ENCODE measurements at regions not wholly inside any gene's neighbourhood (a gene's known extent, or its start where the extent isn't known, plus 50 kb on each side); places are given as distances from the start of the nearest gene placed in this dataset.

GRCh38 chr3:189498995-189499704 is 132.0 kb upstream of the TP63 start:
- WGBS, 2 donors = 69 to 74% methylated on average over 4 of the region's 4 CpGs
- no peak for TF ChIP-seq CTCF (IDR thresholded peaks at IDR 0.05)
- intact Hi-C loops (cut with DNase I) = no loop called here

GRCh38 chr3:189500299-189500698 is 130.9 kb upstream of the TP63 start:
- WGBS, 2 donors = 94% methylated on average over 4 of the region's 4 CpGs
- no peak for ATAC-seq

More at GRCh38 chr3:189498995-189499704, 132.0 kb upstream of the TP63 start:
- DNase-seq (no peak), ATAC-seq (no peak)
- no peaks in the 10 kb centered on the region for H3K27me3 ChIP-seq
- H3K9me3 ChIP-seq = peaks cover 0 to 4% (median 0%) of the 10 kb centered on the region in 11 donors
- no peaks in the 10 kb centered on the region for H3K4me1 ChIP-seq
- H3K27ac ChIP-seq = no peak overlapping the region
- no peak overlapping the region for H3K4me3 ChIP-seq
- no peaks in the 10 kb centered on the region for H3K36me3 ChIP-seq

GRCh38 chr3:189500798-189501495 is 130.2 kb upstream of the TP63 start:
- no peak overlapping the region for H3K27ac ChIP-seq
- ATAC-seq (no peak), DNase-seq (no peak)
- H3K4me1 ChIP-seq = no peaks in the 10 kb centered on the region
- H3K9me3 ChIP-seq = peaks cover 0 to 4% (median 0%) of the 10 kb centered on the region in 11 donors
- H3K4me3 ChIP-seq = no peak overlapping the region
- no peaks in the 10 kb centered on the region for H3K36me3 ChIP-seq
- H3K27me3 ChIP-seq = no peaks in the 10 kb centered on the region
- no peak for TF ChIP-seq CTCF (IDR thresholded peaks at IDR 0.05)
- 55 to 88% methylated on average over 3 of the region's 3 CpGs for WGBS, 2 donors
- intact Hi-C loops (cut with DNase I) = no loop called here

More at GRCh38 chr3:189500299-189500698, 130.9 kb upstream of the TP63 start:
- Histone ChIP-seq H3K27ac (no peak overlapping the region), H3K4me3 (no peak overlapping the region), H3K36me3 (no peaks in the 10 kb centered on the region), H3K27me3 (no peaks in the 10 kb centered on the region), H3K9me3 (peaks cover 0 to 4% (median 0%) of the 10 kb centered on the region in 11 donors), H3K4me1 (no peaks in the 10 kb centered on the region)
- no peak for DNase-seq
- intact Hi-C loops (cut with DNase I) = no loop called here
- no peak for TF ChIP-seq CTCF (IDR thresholded peaks at IDR 0.05)

- Histone ChIP-seq H3K36me3 (no peaks in the 10 kb centered on the region), H3K9me3 (peaks cover 0 to 4% (median 0%) of the 10 kb centered on the region in 11 donors), H3K27me3 (no peaks in the 10 kb centered on the region), H3K4me3 (no peak overlapping the region), H3K4me1 (no peaks in the 10 kb centered on the region), H3K27ac (no peak overlapping the region)
- ATAC-seq = no peak
- intact Hi-C loops (cut with DNase I) = no loop called here
- DNase-seq = no peak
- 88 to 89% methylated on average over 4 of the region's 4 CpGs for WGBS, 2 donors
- TF ChIP-seq CTCF (IDR thresholded peaks at IDR 0.05) = no peak
Measured at GRCh38 chr3:189502256-189502655, 128.9 kb upstream of the TP63 start.
